ENCODE measurements at regions not wholly inside any gene's neighbourhood (a gene's known extent, or its start where the extent isn't known, plus 50 kb on each side); places are given as distances from the start of the nearest gene placed in this dataset.

DNA sequence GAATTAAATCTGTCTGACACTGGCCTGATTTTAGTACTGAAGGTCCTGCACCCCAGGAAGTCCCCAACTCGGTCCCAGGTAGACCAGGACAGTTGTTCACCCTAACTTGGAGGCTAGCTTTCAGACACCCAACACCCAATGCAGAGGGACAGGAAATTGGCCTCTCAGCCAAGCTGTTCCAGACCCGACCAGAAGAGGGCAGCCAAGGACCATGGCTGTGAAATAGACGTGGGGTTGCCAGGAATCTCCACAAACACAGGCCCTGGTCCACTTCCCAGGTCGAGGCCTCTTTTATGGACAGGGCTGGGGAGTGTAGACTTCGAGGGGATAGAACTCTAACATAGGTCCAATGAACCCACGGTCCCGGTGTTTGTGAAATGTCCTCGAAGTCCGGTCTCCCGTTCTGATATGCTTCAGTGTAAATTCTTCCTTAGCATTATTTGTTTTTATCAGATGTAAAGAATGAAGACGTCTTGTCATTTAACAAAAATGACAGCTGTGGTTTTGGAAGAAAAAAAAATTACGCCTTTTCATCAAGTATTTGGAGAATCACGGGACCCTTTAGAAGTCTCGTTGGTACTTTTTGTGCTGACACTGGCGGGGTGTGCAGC is 260.3 kb upstream of the ADAMTS16 start:
- TF ChIP-seq, protein P1, sequence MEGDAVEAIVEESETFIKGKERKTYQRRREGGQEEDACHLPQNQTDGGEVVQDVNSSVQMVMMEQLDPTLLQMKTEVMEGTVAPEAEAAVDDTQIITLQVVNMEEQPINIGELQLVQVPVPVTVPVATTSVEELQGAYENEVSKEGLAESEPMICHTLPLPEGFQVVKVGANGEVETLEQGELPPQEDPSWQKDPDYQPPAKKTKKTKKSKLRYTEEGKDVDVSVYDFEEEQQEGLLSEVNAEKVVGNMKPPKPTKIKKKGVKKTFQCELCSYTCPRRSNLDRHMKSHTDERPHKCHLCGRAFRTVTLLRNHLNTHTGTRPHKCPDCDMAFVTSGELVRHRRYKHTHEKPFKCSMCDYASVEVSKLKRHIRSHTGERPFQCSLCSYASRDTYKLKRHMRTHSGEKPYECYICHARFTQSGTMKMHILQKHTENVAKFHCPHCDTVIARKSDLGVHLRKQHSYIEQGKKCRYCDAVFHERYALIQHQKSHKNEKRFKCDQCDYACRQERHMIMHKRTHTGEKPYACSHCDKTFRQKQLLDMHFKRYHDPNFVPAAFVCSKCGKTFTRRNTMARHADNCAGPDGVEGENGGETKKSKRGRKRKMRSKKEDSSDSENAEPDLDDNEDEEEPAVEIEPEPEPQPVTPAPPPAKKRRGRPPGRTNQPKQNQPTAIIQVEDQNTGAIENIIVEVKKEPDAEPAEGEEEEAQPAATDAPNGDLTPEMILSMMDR (IDR thresholded peaks at IDR 0.05; ENCODE audit: control insufficient read depth, insufficient read depth, low read depth, low read length, missing control alignments) = peak; percentile 100
- H3K4me3 ChIP-seq (ENCODE audit: control insufficient read depth, low read depth, low read length) = no peak overlapping the region
- peak; percentile 52 for DNase-seq (ENCODE audit: low read depth)

DNA sequence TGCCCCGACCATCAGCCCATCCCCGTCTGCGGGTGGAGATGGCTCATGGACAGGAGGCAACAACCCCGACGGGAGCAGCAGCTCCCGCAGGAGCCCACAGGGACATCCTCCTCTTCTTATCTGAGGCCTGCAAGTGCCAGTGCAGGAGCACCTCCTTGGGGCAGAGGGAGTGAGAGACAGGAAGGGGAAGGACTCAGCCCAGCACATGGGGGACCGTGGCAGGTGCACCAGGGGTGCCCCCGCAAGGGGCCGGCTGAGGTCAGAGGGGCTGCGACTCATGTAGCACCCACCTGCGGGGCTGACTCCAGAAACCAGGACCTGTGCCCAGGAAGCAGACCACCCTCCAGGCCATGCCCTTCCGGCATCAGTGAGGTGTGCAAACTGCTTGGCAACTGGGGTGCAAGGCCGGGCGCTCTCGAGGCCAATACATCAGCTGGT is 259.8 kb upstream of the ADAMTS16 start:
- TF ChIP-seq, protein P1 (IDR thresholded peaks at IDR 0.05; ENCODE audit: control insufficient read depth, insufficient read depth, low read depth, low read length, missing control alignments) = no peak
- DNase-seq (ENCODE audit: low read depth) = no peak
- H3K4me3 ChIP-seq (ENCODE audit: control insufficient read depth, low read depth, low read length) = no peak overlapping the region

DNA sequence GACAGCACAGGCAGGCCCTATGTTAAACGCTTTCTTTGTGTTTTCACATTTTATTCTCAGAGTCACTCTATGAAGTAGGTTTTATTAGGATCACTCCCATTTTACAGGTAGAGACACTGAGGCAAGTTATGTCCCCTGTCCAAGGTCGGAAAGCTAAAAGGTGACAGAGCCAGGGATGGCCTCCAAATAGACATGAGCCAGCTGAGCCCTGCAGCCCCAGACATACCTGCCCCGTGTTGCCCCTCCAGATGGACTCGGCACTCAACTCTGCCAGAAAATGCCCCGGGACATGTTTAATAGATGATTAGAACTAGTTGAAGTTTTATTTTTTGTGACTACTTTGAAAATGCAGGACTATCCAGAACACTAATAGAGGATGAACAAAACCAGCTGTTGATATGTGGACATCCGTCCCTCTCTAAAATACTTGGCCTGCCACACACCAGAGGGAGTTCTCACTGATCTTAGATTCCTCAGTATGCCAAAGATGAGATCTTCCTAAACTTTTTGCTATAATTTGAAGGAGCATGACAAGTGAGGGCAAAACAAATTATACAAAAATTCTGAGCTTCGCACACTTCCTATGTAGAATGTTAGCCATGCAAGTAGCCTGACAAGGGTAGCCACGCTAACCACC is 258.6 kb upstream of the ADAMTS16 start:
- no peak for DNase-seq (ENCODE audit: low read depth)
- H3K4me3 ChIP-seq (ENCODE audit: control insufficient read depth, low read depth, low read length) = no peak overlapping the region
- TF ChIP-seq, protein P1 (IDR thresholded peaks at IDR 0.05; ENCODE audit: control insufficient read depth, insufficient read depth, low read depth, low read length, missing control alignments) = no peak

DNA sequence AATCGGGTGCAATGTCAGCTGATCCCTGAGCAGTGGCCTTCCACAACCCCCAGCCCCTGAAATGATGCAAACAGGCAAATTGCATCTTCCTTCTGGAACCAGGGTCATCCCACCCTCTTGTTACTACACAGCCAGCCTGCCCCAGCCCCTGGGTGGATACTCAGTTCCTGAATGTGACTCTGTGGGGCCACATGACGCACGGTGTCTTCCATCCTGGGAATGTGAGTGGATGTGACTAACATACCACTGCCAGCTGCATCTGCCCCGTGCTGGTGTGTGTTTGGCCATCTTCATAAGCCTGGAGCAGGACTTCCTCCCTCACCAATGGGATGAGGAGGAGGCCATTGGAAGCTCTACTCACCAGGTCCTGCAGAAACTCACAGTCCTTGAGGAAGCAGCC is 257.9 kb upstream of the ADAMTS16 start:
- TF ChIP-seq, protein P1 (IDR thresholded peaks at IDR 0.05; ENCODE audit: control insufficient read depth, insufficient read depth, low read depth, low read length, missing control alignments) = no peak
- DNase-seq (ENCODE audit: low read depth) = no peak

DNA sequence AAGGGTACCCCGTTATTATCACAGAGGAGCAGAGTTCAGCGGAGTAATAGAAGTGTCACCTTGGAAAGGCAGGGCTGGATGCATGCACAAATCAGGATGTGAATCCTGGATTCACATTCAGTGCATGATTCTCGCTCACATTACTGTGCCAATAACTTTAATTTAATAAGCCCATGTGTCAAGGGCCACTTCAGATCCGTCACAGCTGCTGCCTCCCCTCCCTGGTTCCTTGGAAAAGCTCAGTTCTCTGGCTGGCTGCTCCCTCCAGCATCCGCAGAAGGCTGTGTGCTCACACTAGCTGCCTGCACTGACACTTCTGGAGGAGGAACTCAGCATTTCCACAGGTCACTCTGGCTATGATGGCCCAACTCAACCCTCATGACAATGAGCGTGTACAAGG is 256.8 kb upstream of the ADAMTS16 start:
- TF ChIP-seq, protein P1 (IDR thresholded peaks at IDR 0.05; ENCODE audit: control insufficient read depth, insufficient read depth, low read depth, low read length, missing control alignments) = no peak
- no peak for DNase-seq (ENCODE audit: low read depth)

More for the DNA sequence above, 257.9 kb upstream of the ADAMTS16 start:
- H3K4me3 ChIP-seq (ENCODE audit: control insufficient read depth, low read depth, low read length) = no peak overlapping the region

DNA sequence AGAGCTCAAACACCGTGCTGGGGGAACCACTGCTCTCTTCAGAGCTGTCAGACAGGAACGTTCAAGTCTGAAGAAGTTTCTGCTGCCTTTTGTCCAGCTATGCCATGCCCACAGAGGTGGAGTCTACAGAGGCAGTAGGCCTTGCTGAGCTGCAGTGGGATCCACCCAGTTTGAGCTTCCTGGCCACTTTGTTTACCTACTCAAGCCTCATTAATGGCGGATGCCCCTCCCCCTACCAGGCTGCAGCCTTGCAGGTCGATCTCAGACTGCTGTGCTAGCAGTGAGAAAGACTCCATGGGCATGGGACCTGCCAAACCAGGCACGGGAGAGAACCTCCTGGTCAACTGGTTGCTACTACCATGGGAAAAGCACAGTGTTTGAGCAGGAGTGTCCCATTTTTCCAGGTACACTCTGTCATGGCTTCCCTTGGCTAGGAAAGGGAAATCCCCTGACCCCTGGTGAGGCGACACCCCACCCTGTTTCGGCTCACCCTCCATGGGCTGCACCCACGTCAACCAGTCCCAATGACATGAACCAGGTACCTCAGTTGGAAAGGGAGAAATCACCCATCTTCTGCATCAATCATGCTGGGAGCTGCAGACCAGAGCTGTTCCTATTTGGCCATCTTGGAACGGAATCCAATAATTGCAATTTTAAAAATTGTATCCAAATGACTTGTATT is 246.9 kb upstream of the ADAMTS16 start:
- no peak overlapping the region for H3K4me3 ChIP-seq (ENCODE audit: control insufficient read depth, low read depth, low read length)
- TF ChIP-seq, protein P1 (IDR thresholded peaks at IDR 0.05; ENCODE audit: control insufficient read depth, insufficient read depth, low read depth, low read length, missing control alignments) = no peak
- DNase-seq (ENCODE audit: low read depth) = no peak

More for the DNA sequence above, 256.8 kb upstream of the ADAMTS16 start:
- H3K4me3 ChIP-seq (ENCODE audit: control insufficient read depth, low read depth, low read length) = no peak overlapping the region

Measured in AG09309 (cell line).